NCI-H1048 (cell line): ENCODE measurements at regions not wholly inside any gene's neighbourhood (a gene's known extent, or its start where the extent isn't known, plus 50 kb on each side); places are given as distances from the start of the nearest gene placed in this dataset.
"Not testable (repeated sequence)": the region's sequence is repeated elsewhere in the genome, so short reads cannot be mapped to it uniquely, and the experiment has no call there.

Source experiments
- DNase-seq: peaks from one replicate; lab custom pipeline; 2025; lab: John Stamatoyannopoulos, UW

DNA sequence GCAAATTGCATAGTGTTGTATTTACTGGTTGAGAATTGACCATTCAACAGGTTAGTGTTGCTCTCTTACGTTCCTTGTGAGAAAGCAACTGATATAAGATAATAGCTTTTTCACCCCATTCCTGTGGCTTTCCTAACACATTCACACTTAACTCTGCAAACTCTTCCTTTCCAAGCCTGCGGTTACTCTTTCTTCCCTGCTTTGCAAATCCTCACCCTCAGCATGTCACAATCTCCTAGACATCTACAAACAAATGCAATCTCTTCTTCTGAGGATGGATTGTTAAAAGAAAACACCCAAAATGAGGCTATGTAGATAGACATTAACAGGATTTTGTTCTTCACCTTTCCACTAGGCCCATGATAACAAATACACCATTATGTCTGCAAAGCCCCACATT, 771.7 kb upstream of the PCDH7 start:
- DNase-seq, result no peak

DNA sequence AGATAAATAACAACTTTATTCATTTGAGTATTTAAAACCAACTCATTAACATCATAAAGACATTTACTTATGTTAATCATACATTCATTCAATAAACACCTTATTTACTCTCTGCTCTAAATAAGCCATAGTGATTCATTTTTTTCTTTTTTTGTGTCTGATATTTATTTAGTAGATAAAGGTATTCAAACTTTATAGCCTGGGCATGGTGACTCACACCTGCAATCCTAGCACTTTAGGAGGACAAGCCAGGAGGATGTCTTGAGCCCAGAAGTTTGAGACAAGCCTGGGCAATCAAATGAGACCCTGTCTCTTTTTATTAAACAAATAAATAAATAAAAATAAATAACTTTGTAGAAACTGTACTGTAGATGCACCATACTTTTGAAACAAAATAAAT, 771.3 kb upstream of the PCDH7 start:
- no peak for DNase-seq

DNA sequence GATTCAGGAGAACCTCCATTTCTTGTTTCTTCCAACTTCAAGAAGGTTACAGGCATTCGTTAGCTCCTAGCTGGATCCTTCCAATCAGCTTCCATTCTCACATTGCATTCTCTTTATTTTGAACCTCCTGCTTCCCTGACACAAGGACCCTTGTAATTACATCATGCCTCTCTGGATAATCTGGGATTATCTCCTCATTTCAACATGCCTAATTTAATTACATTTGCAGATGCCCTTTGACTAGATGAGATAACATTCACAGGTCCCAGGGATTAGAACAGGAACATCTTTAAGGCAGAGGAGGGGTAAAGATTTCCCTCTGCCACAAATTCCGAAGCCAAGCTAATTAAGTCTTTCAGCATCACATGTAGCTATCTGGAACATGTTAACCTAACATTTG, 753.8 kb upstream of the PCDH7 start:
- no peak for DNase-seq

DNA sequence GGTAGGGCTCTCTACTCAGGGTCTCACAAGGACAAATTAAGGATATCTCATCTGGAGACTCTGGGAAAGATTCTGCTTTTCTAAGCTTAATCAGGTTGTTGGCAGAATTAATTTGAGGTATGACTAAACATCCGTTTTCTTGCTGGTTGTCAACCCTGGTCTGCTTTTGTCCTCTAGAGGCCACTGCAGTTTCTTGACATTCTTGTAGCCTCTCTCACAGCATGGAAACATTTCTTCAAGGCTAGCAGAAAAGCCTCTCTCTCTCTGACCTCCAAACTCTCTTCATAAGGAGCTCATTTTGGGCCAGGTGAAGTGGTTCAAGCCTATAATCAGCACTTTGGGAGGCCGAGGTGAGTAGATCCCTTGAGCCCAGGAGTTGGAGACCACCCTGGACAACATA, 749.5 kb upstream of the PCDH7 start:
- DNase-seq, result no peak

DNA sequence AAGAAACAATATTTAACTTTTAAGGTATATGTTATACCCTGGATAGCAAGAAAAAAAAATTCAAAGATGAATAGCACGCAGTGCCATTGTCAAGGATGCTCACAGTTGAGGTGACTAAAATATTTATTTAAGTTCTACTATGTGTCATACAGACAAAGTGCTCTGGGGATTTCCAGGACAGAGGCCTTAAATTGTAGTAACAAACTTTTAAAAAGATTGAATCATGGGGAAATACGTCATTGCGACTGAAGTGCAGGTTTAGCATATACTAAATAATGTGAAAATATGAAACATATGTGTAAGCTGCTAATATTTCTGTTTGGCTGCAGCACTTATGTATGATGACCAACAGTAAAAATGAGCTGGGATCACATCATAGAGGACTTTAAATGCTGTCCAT, 748.0 kb upstream of the PCDH7 start:
- DNase-seq, result no peak

DNA sequence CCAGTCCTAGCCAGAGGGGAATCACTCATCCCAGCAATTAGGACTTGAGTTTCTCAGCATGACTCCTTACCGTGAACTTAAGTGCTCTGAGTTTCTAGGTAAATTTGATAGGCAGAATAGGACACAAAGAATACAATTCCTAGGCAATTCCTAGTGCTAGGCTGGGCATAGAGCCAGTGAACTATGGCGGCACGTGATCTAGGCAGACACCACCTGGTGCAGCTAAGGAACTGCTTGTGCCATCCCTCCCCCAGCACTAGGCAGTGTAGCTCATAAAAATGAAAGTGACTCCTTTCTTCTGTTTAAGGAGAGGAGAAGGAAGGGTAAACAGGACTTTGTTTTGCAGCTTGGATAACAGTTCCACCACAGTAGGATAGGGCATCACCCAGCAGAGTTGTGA, 736.3 kb upstream of the PCDH7 start:
- no peak for DNase-seq

DNA sequence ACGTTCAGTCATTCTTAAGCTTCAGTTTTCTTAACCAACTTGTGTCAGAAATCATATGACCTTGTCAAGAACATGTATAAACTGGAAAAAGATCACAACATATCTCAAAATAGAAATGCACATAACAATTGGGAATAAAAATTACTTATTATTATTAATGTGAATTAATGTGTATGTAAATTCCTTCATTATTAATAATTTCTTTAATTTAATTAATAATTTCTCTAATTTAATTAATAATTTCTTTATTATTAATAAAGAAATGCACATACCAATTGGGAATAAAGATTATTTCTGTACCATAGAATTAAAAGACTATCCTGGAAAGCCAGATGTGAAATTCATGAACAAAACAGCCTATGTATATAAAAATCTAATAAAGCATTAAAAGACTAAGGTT, 718.5 kb upstream of the PCDH7 start:
- DNase-seq, result no peak

DNA sequence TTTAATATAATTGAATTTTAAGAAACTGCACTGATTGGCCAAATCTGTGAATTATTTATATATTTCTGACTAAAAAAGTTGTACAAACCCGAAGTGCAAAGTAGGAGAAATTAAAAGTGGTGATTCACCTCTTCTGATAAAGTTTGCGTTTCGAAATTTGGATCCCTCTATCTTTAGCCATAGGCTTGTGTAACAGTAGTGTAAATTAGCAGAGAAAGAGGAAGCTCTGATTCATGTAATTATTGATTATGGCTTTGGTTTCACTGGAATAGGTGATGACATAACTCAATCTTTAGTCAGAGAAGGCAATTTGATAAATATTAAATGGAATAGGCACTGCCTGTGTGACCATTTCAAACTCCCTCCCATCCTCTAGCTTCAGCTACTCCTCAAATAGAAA, 717.8 kb upstream of the PCDH7 start:
- no peak for DNase-seq

DNA sequence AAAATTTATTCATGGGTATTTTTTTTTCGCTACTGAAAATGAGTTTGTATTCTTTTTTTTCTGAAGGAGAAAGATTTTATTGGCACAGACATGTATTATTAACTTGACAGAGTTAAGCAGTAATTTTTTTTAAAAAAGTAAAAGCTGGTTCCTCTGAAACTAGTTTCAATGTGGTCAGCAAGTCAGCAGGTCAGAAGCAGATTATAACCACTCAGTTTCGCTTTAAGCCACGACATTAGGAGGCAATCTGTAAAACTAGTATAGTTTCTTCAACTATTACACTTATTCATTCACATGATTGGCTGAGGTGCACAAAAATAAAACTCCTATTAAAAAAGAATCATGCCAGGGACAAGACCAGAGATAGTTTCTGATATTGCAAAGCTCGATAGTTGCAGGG, 714.2 kb upstream of the PCDH7 start:
- DNase-seq, result no peak

DNA sequence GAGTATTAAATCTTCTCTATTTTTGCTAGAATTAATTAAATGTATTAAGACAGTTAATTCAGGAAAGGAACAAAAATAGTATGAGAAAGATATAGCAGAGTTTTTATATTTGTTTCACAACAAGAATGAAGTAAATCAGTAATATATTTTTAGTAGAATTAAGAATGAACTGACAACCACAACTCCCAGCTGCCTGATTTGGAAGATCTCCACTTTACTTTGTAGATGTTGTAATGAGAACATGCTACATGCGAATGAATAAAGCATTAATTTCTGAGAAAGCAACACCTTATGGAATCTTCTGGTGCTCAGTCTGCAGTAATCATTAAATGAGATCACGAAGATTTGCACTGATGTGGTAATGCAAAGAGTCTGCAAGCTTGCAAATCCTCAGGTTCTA, 695.6 kb upstream of the PCDH7 start:
- no peak for DNase-seq

DNA sequence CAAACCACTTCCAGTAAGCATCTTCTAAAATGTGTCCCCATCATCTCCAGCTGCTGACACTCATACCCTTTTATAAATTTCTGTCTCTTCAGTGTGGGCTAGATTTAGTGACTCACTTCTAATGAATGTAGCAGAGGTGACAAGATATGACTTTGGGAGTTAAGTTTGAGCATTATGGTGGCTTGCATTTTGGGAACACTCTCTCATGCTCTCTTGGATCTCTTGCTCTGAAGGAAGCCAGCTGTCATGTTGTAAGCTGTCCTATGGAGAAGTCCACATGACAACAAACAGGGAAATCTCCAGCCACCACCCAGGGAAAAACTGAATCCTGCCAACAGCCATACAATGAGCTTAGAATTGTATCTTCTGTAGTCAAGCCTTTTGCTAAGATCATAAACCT, 691.3 kb upstream of the PCDH7 start:
- no peak for DNase-seq

DNA sequence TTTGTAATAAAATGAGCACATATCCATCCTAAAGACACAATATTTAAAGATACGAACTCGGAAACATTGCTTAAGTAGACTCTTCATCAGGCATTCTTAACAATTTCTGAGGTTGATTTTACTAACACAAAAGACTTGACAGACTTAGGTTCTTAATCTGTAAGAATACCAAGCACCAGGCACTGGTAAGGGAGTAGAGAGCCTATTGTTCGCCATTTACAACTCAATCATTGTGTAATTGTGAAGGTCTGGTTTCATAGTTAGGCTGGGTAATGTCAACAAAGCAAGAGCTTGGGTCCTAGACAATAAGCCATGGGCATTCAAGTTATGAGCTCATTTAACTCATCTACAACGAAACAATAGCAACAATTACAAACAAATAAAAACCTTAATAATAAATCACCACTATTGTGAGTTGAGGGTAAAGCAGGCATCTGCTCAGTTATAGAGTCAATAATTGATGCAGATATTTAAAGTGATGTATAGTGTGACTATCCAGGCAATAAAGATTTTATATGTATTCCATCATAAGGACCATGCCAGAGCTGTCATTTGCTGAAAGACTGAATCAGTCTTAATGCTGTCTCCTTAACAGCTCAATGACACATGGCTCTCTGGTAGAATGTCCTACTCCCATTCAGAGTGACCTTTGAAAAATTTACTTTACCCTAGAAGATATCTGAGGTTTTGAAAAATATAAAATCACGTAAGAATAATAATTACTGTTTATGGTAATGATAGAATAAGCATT, 664.0 kb upstream of the PCDH7 start:
- DNase-seq, result no peak

DNA sequence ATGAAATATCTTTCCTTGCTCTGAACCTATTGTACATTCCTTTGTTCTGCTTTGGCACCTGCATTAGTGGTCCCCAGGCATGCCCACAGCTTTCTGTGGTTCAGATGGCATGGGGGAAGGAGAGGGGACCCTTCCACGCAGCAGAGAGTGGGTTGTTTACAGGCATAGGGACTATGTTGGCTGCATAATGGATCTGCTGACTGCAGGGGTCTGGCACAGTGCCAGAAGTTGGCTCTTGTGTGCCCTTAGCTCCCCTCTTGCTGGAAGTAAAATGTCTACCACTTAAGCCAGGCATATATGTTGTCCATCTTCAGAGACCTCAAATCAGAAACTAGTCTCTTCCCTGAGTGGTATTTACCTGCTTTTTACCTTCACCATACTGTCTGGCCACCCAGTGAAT, 651.9 kb upstream of the PCDH7 start:
- DNase-seq, result no peak

DNA sequence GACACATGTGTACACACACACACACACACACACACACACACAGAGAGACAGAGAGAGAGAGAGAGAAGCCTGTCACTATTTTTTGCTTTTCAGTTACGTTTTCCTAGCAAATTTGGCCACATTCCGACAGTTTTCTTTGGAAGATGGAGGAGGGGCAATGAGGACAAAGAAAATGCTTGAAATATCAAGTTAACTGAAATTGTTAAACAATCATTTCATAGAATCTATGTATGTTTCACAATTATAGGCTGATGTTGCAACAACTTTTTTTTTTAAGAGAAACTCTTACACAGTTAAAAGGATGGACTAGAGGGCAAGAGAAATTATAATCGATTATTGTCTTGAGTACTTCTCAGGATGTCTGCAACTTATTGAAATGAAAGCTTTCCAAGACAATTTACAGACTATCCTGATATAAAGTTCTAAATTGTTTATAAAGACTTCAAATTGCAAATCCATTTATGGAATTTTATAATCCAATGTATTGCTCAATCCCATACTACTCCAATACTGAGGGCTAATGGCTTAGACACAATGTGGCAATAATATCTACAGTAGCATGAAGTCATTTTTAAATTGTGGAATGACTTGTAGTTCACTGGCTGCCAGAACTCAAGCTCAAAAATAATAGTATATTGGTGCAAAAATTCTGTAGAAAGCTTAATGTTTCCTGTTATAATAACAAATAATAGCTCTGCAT, 647.0 kb upstream of the PCDH7 start:
- no peak for DNase-seq

DNA sequence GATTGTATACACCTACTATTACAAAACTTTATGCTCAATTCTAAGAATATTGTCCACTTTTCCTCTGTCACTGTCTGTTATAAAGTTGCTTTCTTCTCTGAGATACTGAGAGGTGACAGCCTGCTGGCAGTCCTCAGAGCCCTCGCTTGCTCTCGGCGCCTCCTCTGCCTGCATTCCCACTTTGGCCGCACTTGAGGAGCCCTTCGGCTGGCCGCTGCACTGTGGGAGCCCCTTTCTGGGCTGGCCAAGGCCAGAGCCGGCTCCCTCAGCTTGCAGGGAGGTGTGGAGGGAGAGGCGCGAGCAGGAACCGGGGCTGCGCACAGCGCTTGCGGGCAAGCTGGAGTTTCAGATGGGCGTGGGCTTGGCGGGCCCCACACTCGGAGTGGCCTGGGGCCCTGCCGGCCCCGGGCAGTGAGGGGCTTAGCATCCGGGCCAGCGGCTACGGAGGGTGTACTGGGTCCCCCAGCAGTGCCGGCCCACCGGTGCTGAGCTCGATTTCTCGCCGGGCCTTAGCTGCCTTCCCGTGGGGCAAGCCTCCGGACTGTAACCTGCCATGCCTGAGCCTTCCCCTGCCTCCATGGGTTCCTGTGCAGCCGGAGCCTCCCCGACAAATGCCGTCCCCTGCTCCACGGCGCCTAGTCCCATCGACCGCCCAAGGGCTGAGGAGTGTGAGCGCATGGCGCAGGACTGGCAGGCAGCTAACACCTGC, 627.6 kb upstream of the PCDH7 start:
- DNase-seq, result not testable (repeated sequence)

DNA sequence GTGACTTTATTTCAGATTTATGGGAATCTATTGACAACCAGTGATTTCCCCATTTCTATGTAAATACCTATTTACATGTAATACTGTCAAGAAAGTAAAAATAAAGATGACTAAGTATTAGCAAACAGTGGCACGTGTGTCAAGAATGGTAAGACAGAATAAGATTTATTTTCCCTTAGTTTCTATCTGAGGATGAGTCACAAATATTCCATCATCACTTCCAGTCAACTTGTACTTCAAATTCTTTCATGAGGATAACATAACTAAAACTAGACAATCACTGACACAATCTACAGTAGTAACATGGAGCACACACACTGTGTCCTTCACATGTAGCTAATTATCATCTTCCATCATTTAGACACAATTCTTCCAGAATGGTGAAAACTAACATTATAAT, 625.3 kb upstream of the PCDH7 start:
- DNase-seq, result no peak

DNA sequence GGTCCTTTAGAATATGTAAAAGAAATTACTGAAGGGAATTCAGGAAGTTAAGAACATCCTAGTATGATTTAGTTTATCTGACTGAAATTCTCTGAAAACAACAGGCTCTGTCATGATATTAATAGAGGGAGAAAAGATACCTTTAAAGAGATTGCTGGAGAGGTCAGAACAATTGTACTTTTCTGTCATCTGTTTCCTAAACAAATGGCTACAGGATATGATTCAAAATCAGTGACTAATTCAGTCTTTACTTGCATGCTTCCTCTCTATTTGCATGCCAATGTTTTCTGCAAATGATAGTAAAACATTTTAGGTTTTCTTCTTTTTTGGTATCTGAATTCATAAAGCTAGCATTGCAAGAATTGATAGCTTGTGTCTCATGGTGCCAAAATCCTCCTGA, 616.7 kb upstream of the PCDH7 start:
- no peak for DNase-seq

DNA sequence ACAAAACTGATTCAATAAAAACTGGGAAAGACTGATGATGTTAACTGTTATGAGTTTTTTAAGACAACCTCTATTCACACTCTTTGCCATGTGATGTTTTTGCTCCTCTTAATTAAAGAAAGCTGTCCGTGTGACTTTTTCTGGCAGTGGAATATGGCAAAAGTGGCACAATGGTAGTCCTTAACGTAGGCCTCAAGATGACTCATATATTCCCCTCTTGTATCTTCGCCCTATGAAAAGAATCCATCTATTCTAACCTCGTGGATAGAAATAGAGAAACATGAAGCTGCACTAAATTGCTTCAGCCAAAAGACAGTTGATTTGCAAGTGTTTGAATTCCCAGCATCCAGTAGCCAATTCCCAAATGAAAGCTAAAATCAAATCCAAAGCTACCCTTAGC, 603.8 kb upstream of the PCDH7 start:
- no peak for DNase-seq

DNA sequence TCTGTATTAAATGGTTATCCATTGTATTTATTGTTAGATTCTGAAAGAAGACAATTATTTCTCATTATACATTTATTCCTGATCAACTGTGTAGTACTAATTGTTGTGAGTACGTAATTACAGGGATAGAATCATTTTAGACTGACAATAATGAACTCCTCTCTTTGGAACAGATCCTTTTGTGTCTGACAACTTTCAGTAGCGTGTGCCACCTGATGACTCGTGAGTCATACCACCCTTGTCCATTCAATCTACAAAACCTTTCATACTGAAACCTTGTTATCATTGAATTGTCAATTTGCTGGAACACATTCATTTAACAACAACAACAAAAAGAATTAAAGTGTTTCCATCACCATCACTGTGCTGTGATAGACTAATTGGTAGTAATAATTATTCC, 602.7 kb upstream of the PCDH7 start:
- no peak for DNase-seq

DNA sequence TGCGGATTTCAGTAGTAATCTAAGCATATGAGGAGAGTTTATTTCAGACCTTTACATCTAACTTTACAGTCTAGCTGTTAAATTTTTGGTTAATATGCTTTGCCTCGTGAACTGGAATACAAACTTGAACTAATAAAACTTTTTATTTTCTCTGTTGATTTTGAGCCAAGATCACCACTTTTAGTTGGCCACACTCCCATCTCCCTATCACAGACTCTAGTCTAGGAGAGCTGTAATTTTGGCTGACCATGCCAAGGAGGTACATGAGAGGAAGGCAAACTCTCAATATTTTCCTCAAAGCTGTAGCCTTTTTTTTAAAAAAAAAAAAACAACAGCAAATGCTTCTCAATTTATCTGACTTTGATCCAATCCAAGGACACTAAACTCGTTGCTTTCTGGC, 597.5 kb upstream of the PCDH7 start:
- DNase-seq, result no peak

DNA sequence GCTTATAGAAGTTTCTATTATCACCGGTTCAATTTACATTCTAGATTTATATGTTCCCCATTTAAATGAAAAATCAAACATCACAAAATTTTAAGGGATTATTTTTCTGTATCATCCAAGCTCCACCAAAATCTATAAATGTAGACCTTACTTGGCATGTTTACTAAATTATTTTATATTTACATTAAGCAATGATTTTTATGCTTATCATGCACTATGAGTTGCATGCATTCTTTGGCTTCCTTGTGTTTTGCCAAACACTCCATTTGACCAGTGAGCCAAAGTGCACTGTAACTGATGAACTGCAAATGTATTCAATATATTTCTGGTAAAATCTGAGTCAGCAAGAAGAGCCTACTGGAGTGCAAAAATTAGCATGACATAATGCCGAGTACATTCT, 595.5 kb upstream of the PCDH7 start:
- DNase-seq, result not testable (repeated sequence)

DNA sequence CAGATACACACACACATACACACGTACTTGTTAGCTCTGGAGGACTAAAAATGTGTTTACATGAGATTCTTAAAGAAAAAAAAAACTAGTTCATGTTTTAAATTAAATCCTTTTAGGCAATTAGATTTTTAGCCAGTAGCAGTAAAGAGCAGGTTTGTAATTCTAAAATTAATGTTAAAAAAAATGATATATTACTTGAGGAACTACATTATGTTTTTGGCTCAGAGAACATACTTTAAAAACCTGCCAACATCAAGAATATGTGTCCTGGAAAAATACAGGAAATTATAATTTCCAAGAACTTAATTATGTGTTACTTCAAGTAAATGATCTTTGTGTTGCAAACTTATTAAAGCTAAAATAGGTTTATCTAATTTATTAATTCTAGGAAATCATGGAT, 594.3 kb upstream of the PCDH7 start:
- DNase-seq, result no peak

DNA sequence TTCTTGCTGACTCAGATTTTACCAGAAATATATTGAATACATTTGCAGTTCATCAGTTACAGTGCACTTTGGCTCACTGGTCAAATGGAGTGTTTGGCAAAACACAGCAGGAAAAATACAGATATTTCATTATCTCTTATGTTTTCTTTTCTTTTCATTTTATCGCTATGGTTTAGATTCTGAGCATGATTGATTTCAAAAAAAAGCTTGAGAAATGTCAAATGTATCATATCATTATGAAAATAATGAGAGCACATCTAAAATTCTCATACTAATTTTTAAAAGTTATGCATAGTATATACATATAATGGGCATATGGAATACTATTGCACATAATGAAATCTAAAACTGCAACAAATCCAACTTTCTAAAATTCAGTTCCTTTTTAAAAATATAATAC, 593.8 kb upstream of the PCDH7 start:
- DNase-seq, result no peak
